ENCODE measurements at regions not wholly inside any gene's neighbourhood (a gene's known extent, or its start where the extent isn't known, plus 50 kb on each side); places are given as distances from the start of the nearest gene placed in this dataset.
A peak's percentile ranks its signal among the peaks of the same experiment; 100 is the strongest.
"Not testable (repeated sequence)": the region's sequence is repeated elsewhere in the genome, so short reads cannot be mapped to it uniquely, and the experiment has no call there.

GRCh38 chr16:33994207-33994606, 534.8 kb downstream of the TP53TG3F start:
- not testable (repeated sequence) for DNase-seq (ENCODE audit: low spot score)

- DNase-seq (ENCODE audit: low spot score), result not testable (repeated sequence)
Observed at GRCh38 chr16:33995821-33996372, 536.5 kb downstream of the TP53TG3F start.

DNA sequence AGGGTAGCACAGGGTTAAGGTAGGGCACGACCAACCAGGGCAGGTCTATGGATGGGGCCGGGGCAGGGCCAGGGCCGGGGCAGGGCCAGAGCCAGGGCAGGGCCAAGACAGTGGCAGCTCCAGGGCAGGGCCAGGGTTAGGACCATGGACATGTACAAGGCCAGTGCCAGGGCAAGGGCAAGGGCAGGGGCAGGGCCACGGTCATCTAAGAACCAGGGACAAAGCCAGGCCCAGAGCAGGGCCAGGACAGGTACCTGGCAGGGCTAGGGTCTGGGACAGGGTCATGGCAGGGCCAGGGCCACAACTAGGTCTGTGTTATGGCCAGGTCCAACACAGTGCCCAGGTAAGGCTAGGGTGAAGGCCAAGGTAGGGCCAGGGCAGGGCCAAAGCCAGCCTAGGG, 541.8 kb downstream of the TP53TG3F start:
- not testable (repeated sequence) for DNase-seq (ENCODE audit: low spot score)

- not testable (repeated sequence) for DNase-seq (ENCODE audit: low spot score)
Observed at GRCh38 chr16:34001961-34002360, 542.5 kb downstream of the TP53TG3F start.

GRCh38 chr16:34014841-34015820, 555.7 kb downstream of the TP53TG3F start:
- DNase-seq (ENCODE audit: low spot score), result not testable (repeated sequence)

DNA sequence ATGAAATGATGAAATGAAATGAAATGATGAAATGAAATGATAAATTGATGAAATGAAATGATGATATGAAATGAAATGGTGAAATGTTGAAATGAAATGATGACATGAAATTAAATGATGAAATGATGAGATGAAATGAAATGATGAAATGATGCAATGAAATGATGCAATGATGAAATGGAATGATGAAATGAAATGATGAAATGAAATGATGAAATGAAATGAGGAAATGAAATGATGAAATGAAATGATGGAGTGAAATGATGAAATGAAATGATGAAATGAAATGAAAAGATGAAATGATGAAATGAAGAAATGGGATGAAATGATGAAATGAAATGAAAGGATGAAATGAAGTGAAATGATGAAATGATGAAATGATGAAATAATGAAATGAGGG, 558.9 kb downstream of the TP53TG3F start:
- DNase-seq (ENCODE audit: low spot score), result not testable (repeated sequence)

DNA sequence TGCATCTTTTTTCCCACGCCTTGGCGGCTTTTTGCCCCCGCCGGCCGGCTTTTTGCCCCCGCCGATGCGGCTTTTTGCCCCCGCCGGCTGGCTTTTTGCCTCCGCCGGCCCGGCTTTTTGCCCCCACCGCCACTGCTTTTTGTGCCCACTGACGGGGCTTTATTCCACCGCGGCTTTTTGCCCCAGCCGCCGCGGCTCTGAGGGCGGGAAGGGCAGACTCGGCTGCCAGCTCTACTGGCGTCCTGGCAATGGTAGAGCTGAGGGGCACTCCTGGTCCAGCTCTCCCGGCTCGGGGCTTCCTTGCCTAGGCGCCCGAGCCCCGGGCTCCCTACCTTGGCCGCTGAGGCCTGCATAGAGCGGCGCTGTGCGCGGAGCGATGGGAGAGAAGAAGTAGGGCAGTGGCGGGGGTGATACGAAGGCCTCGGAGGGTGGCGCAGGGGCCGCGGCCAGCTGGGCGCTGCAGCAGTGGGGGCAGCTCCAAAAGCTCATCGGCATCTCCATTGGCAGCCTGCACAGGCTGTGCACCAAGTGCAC, 591.4 kb downstream of the TP53TG3F start:
- DNase-seq (ENCODE audit: low spot score), result no peak

GRCh38 chr16:34054137-34054536, 594.7 kb downstream of the TP53TG3F start:
- DNase-seq (ENCODE audit: low spot score), result no peak

- DNase-seq (ENCODE audit: low spot score), result no peak
Observed at GRCh38 chr16:34054969-34055368, 595.6 kb downstream of the TP53TG3F start.

DNA sequence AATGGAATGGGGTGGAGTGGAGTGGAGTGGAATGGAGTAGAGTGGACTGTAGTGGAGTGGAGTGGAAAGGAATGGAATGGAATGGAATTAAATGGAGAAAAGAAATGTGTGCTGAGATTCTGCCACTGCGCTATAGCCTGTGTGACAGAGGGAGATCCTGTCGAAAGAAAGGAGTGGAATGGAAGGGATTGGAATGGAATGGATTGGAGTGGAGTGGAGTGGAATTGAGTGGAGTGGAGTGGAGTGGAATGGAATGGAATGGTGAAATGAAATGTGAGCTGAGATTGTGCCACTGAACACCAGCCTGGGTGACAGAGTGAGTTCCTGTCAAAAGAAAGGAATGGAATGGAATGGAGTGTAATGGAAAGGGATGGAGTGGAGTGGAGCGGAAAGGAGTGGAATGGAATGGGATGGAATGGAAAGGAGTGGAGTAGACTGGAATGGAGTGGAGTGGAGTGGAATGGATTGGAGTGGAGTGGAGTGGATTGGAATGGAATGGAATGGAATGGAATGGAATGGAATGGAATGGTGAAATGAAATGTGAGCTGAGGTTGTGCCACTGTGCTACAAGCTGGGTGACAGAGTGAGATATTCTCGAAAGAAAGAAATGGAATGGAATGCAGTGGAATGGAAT, 603.3 kb downstream of the TP53TG3F start:
- DNase-seq (ENCODE audit: low spot score), result not testable (repeated sequence)

DNA sequence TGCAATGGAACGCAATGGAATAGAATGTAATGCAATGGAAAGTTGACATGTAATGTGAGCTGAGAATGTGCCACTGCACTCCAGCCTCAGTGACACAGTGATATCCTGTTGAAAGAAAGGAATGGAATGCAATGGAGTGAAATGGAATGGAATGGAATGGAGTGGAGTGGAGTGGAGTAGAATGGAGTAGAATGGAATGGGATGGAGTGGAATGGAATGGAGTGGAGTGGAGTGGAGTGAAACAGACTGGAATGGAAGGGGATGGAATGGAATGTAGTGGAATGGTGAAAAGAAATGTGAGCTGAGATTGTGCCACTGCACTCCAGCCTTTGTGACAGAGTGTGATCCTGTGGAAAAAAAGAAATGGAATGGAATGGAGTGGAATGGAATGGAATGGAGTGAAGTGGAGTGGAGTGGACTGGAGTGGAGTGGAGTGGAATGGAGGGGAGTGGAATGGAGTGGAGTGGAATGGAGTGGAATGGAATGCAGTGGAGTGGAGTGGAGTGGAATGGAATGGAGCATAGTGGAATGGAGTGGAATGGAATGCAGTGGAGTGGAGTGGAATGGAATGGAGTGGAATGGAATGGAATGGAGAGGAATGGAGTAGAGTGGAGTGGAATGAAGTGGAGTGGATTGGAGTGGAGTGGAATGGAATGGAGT, 604.2 kb downstream of the TP53TG3F start:
- DNase-seq (ENCODE audit: low spot score), result not testable (repeated sequence)

DNA sequence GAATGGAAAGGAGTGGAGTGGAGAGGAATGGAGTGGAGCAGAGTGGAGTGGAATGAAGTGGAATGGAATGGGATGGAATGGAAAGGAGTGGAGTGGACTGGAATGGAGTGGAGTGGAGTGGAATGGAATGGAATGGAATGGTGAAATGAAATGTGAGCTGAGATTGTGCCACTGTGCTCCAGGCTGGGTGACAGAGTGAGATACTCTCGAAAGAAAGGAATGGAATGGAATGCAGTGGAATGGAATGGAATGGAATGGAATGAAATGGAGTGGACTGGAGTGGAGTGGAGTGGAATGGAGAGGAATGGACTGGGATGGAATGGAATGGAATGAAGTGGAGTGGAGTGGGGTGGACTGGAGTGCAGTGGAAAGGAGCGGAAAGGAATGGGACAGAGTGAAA, 605.2 kb downstream of the TP53TG3F start:
- not testable (repeated sequence) for DNase-seq (ENCODE audit: low spot score)

- DNase-seq (ENCODE audit: low spot score), result peak; percentile 67
Observed at GRCh38 chr16:34069731-34070130, 610.3 kb downstream of the TP53TG3F start.

DNA sequence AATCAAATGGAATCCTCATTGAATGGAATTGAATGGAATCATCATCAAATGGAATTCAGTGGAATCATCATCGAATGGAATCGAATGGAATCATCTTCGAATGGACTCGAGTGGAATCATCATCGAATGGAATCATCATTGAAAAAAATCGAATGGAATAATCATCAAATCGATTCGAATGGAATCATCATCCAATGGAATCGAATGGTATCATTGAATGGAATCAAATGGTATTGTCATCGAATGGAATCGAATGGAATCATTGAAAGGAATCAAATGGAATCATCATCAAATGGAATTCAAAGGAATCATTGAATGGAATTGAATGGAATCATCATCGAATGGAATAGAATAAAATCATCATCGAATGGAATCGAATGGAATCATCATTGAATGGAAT, 619.3 kb downstream of the TP53TG3F start:
- no peak for DNase-seq (ENCODE audit: low spot score)

DNA sequence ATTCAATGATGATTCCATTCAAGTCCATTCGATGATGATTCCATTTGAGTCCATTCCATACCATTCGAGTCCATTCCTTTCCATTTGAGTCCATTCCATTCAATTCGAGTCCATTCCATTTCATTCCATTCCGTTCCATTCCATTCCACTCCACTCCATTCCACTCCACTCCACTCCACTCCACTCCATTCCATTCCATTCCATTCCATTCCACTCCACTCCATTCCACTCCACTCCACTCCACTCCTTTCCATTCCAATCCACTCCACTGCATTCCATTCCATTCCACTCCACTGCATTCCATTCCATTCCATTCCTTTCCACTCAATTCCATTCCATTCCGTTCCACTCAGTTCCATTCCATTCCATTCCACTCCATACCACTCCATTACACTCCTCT, 625.6 kb downstream of the TP53TG3F start:
- DNase-seq (ENCODE audit: low spot score), result not testable (repeated sequence)

DNA sequence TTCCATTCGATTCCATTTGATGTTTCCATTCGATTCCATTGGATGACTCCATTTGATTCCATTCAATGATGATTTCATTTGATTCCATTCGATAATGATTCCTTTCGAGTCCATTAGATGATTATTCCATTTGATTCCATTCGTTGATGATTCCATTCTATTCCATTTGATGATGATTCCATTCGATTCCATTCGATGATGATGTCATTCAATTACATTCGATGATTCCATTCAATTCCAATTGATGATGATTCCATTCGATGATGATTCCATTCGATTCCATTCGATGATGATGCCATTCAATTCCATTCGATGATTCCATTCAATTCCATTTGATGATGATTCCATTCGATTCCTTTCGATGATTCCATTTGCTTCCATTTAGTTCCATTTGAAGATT, 635.6 kb downstream of the TP53TG3F start:
- DNase-seq (ENCODE audit: low spot score), result not testable (repeated sequence)

GRCh38 chr16:34096911-34097310, 637.5 kb downstream of the TP53TG3F start:
- DNase-seq (ENCODE audit: low spot score), result not testable (repeated sequence)

- DNase-seq (ENCODE audit: low spot score), result not testable (repeated sequence)
Observed at GRCh38 chr16:34097326-34097725, 637.9 kb downstream of the TP53TG3F start.

- not testable (repeated sequence) for DNase-seq (ENCODE audit: low spot score)
Observed at GRCh38 chr16:34098033-34098432, 638.6 kb downstream of the TP53TG3F start.

DNA sequence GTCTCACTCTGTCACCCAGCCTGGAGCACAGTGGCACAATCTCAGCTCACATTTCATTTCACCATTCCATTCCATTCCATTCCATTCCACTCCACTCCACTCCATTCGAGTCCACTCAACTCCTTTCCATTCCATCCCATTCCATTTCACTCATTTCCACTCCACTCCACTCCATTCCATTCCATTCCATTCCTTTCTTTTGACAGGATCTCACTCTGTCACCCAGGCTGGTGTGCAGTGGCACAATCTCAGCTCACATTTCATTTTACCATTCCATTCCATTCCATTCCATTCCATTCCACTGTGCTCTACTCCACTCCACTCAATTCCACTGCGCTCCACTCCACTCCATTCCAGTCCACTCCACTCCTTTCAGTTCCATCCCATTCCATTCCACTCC, 639.6 kb downstream of the TP53TG3F start:
- not testable (repeated sequence) for DNase-seq (ENCODE audit: low spot score)

Data from ecto neural progenitor cell (in vitro differentiated cells).